HepG2 (cell line): ENCODE measurements at regions not wholly inside any gene's neighbourhood (a gene's known extent, or its start where the extent isn't known, plus 50 kb on each side); places are given as distances from the start of the nearest gene placed in this dataset.

ENCODE experiments used
- GLMP ChIP-seq: sonication (generic); formaldehyde crosslinking; IDR thresholded peaks from 2 replicates; pipeline ENCODE4 v1.9.0; 2021; ENCODE audit warnings: missing genetic modification reagents, mild to moderate bottlenecking, borderline replicate concordance
- ISX ChIP-seq: sonication (generic); formaldehyde crosslinking; conservative IDR thresholded peaks from 2 replicates; pipeline ENCODE4 v1.5.0; 2020; ENCODE audit warnings: missing genetic modification reagents
- KLF11 ChIP-seq: IDR thresholded peaks from 2 replicates; pipeline ENCODE4 v1.6.1; 2016; ENCODE audit warnings: missing compliant biosample characterization
- KLF15 ChIP-seq: sonication (generic); formaldehyde crosslinking; IDR thresholded peaks from 2 replicates; pipeline ENCODE4 v1.8.1; 2023; ENCODE audit warnings: borderline replicate concordance, mild to moderate bottlenecking, inconsistent platforms, missing genetic modification reagents, mixed read lengths
- PCBP2 ChIP-seq: fragments of 200-400 bp; formaldehyde crosslinking; optimal IDR thresholded peaks from 2 replicates; pipeline ENCODE3; 2018; ENCODE audit warnings: low read length, low read depth; ENCODE audit not compliant: poor library complexity, severe bottlenecking
- STAT6 ChIP-seq: sonication (generic); formaldehyde crosslinking; IDR thresholded peaks from 2 replicates; pipeline ENCODE4 v1.4.0; 2020; ENCODE audit warnings: missing genetic modification reagents, mild to moderate bottlenecking, borderline replicate concordance
- TEAD3 ChIP-seq: optimal IDR thresholded peaks from 2 replicates; pipeline ENCODE3; 2016; ENCODE audit warnings: borderline replicate concordance
- ZNF512 ChIP-seq: sonication (generic); formaldehyde crosslinking; IDR thresholded peaks from 2 replicates; pipeline ENCODE4 v1.4.0; 2020; ENCODE audit warnings: mild to moderate bottlenecking, missing genetic modification reagents

- TF ChIP-seq ZNF512 (CRISPR knock-in tag) (no peak), KLF15 (CRISPR knock-in tag) (no peak), STAT6 (CRISPR knock-in tag) (no peak), PCBP2 (no peak), ISX (no peak), GLMP (CRISPR knock-in tag) (no peak), KLF11 (no peak), TEAD3 (CRISPR knock-in tag) (no peak)
These were observed 355.7 kb downstream of the LTN1 start (continued) for GRCh38 chr21:28636752-28637691.
